Activated B cell treated with CpG ODN at 0.5 μM for 24 hours (primary cell): ENCODE measurements at regions not wholly inside any gene's neighbourhood (a gene's known extent, or its start where the extent isn't known, plus 50 kb on each side); places are given as distances from the start of the nearest gene placed in this dataset.

ENCODE experiments used
- ATAC-seq: fragments of 200-7000 bp; cut with Tn5 transposase; one replicate; pipeline ENCODE4 v1.10.0; 2021; ENCODE audit warnings: low read depth, mild to moderate bottlenecking, moderate library complexity
- CTCF ChIA-PET: fragments of 350-600 bp; sonication (Branson Sonifier 250); formaldehyde crosslinking; loops from one replicate; lab custom pipeline; 2021; ENCODE audit warnings: antibody characterized with exemption; lab: Charles Lee
- POLR2A ChIA-PET: fragments of 350-600 bp; sonication (Branson Sonifier 250); formaldehyde crosslinking; loops from one replicate; lab custom pipeline; 2021; ENCODE audit warnings: antibody characterized with exemption; lab: Charles Lee
- DNase-seq: peaks from one replicate; pipeline ENCODE4 v3.0.0; 2022
- H3K27ac Mint-ChIP-seq: one replicate; pipeline ENCODE4 v1.8.0; 2020; ENCODE audit warnings: mixed read lengths
- H3K27me3 Mint-ChIP-seq: one replicate; pipeline ENCODE4 v1.8.0; 2021; ENCODE audit warnings: mixed read lengths
- H3K36me3 Mint-ChIP-seq: one replicate; pipeline ENCODE4 v1.8.0; 2021; ENCODE audit warnings: low read depth, mixed read lengths
- H3K4me1 Mint-ChIP-seq: one replicate; pipeline ENCODE4 v1.8.0; 2021; ENCODE audit warnings: mixed read lengths
- H3K4me3 Mint-ChIP-seq: one replicate; pipeline ENCODE4 v1.8.0; 2020; ENCODE audit warnings: mild to moderate bottlenecking, mixed read lengths
- H3K9me3 Mint-ChIP-seq: one replicate; pipeline ENCODE4 v1.8.0; 2020; ENCODE audit warnings: mixed read lengths
- intact Hi-C: fragments of 100-400 bp; cut with micrococcal nuclease; formaldehyde crosslinking; loops from one replicate; pipeline ENCODE4 v1.15.1; 2024
- TF ChIP-seq, protein P1 (sequence below): fragments of 200-600 bp; IDR thresholded peaks from one replicate; pipeline ENCODE4 v1.8.0; 2022; ENCODE audit warnings: antibody characterized with exemption, mild to moderate bottlenecking

- TF ChIP-seq, protein P1, sequence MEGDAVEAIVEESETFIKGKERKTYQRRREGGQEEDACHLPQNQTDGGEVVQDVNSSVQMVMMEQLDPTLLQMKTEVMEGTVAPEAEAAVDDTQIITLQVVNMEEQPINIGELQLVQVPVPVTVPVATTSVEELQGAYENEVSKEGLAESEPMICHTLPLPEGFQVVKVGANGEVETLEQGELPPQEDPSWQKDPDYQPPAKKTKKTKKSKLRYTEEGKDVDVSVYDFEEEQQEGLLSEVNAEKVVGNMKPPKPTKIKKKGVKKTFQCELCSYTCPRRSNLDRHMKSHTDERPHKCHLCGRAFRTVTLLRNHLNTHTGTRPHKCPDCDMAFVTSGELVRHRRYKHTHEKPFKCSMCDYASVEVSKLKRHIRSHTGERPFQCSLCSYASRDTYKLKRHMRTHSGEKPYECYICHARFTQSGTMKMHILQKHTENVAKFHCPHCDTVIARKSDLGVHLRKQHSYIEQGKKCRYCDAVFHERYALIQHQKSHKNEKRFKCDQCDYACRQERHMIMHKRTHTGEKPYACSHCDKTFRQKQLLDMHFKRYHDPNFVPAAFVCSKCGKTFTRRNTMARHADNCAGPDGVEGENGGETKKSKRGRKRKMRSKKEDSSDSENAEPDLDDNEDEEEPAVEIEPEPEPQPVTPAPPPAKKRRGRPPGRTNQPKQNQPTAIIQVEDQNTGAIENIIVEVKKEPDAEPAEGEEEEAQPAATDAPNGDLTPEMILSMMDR = no peak
- no peak for DNase-seq
- no peaks in the 10 kb centered on the region for H3K4me1 Mint-ChIP-seq
- ChIA-PET CTCF (no interaction called here), POLR2A (no interaction called here)
- no peaks in the 10 kb centered on the region for H3K36me3 Mint-ChIP-seq
- H3K27ac Mint-ChIP-seq = no peak overlapping the region
- H3K4me3 Mint-ChIP-seq = no peak overlapping the region
- no peaks in the 10 kb centered on the region for H3K9me3 Mint-ChIP-seq
- H3K27me3 Mint-ChIP-seq = peaks cover 6% of the 10 kb centered on the region
- intact Hi-C loops = no loop called here
- no peak for ATAC-seq
Observed at GRCh38 chr1:199660071-199660470, 367.4 kb upstream of the NR5A2 start.

- DNase-seq (no peak), ATAC-seq (no peak)
- H3K4me3 Mint-ChIP-seq = no peak overlapping the region
- H3K36me3 Mint-ChIP-seq = no peaks in the 10 kb centered on the region
- TF ChIP-seq, protein P1 = no peak
- H3K4me1 Mint-ChIP-seq = no peaks in the 10 kb centered on the region
- intact Hi-C loops = no loop called here
- POLR2A ChIA-PET = no interaction called here
- CTCF ChIA-PET = no interaction called here
- no peak overlapping the region for H3K27ac Mint-ChIP-seq
- peaks cover 6% of the 10 kb centered on the region for H3K27me3 Mint-ChIP-seq
- H3K9me3 Mint-ChIP-seq = no peaks in the 10 kb centered on the region
Observed at GRCh38 chr1:199665371-199665770, 362.1 kb upstream of the NR5A2 start.

DNA sequence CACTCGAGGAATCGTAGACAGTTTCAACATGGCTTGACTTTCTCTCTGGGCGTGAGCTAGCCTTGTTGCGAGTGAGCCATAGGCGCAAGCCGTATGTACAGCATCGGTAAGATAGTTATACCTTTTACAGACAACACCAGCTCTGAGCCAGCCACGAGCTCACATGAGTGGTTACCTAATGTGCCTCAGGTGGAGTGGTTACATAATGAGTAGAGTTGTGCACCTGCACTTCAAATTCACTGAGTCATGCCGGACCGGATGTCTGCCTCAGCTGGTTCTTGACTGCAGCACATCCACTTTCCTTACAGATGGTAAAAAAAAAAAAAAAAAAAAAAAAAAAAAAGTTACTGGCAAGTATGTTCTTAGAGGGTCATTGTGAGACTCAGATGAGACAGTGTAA, 360.4 kb upstream of the NR5A2 start:
- ChIA-PET CTCF (interaction anchor here (0.6 kb wide), 1 partner anchor 138 kb away, joined by 5 read pairs; no protein-coding TSS in a partner anchor), POLR2A (interaction anchor here (0.7 kb wide), 1 partner anchor 395 kb away, joined by 19 read pairs; no protein-coding TSS in a partner anchor)
- H3K9me3 Mint-ChIP-seq = peaks cover 2% of the 10 kb centered on the region
- no peak overlapping the region for H3K4me3 Mint-ChIP-seq
- no peaks in the 10 kb centered on the region for H3K4me1 Mint-ChIP-seq
- no peaks in the 10 kb centered on the region for H3K36me3 Mint-ChIP-seq
- intact Hi-C loops = no loop called here
- H3K27me3 Mint-ChIP-seq = peaks cover 8% of the 10 kb centered on the region
- no peak overlapping the region for H3K27ac Mint-ChIP-seq
- no peak for DNase-seq
- TF ChIP-seq, protein P1 = no peak
- no peak for ATAC-seq

- ATAC-seq = no peak
- H3K4me1 Mint-ChIP-seq = no peaks in the 10 kb centered on the region
- no peak for DNase-seq
- H3K27ac Mint-ChIP-seq = no peak overlapping the region
- no peak overlapping the region for H3K4me3 Mint-ChIP-seq
- H3K27me3 Mint-ChIP-seq = peaks cover 13% of the 10 kb centered on the region
- CTCF ChIA-PET = no interaction called here
- POLR2A ChIA-PET = no interaction called here
- peaks cover 2% of the 10 kb centered on the region for H3K9me3 Mint-ChIP-seq
- TF ChIP-seq, protein P1 = no peak
- intact Hi-C loops = no loop called here
- H3K36me3 Mint-ChIP-seq = no peaks in the 10 kb centered on the region
Observed at GRCh38 chr1:199669916-199670315, 357.6 kb upstream of the NR5A2 start.

DNA sequence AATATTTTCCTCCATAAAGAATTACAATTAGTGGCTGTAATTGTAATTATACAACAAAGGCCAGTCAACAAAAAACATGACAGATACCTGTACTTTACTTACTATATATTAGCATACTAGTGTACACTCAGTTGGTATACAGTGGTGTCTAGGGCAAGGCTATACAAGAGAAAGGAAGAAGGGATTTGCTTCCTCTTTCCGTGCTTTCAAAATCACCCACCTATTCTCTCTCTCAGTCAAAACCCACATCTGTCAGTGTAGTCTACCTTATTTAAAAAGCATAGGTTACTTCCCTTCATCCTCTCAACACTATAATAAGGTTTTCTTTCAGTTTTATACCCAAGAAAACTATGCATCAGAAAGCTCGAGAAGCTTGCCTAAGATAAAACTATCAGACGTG, 355.8 kb upstream of the NR5A2 start:
- TF ChIP-seq, protein P1 = no peak
- intact Hi-C loops = no loop called here
- Mint-ChIP-seq H3K27me3 (peaks cover 16% of the 10 kb centered on the region), H3K36me3 (no peaks in the 10 kb centered on the region), H3K9me3 (peaks cover 2% of the 10 kb centered on the region), H3K27ac (no peak overlapping the region), H3K4me3 (no peak overlapping the region), H3K4me1 (no peaks in the 10 kb centered on the region)
- ATAC-seq = no peak
- CTCF ChIA-PET = no interaction called here
- POLR2A ChIA-PET = no interaction called here
- no peak for DNase-seq
